H54 (cell line): ENCODE measurements at regions not wholly inside any gene's neighbourhood (a gene's known extent, or its start where the extent isn't known, plus 50 kb on each side); places are given as distances from the start of the nearest gene placed in this dataset.

Experiments
- DNase-seq: peaks from one replicate; pipeline ENCODE4 v3.0.0; 2011; ENCODE audit warnings: low spot score, mixed read lengths; ENCODE audit not compliant: insufficient read length
- FAIRE-seq: peaks from 3 replicates; lab custom pipeline; 2011; peaks lifted over from hg19 to GRCh38; lab: Jason Lieb, UNC
- POLR2A ChIP-seq: IDR thresholded peaks from 2 replicates; pipeline ENCODE4 v1.6.1; 2011; ENCODE audit warnings: low read depth, mild to moderate bottlenecking, low read length

GRCh38 chr5:159772698-159773061, 143.6 kb upstream of the ADRA1B start:
- FAIRE-seq (no peak), DNase-seq (no peak)
- no peak for TF ChIP-seq POLR2A

GRCh38 chr5:159773062-159773924, 143.0 kb upstream of the ADRA1B start:
- no peak for TF ChIP-seq POLR2A
- no peak for FAIRE-seq
- DNase-seq, result peak; percentile 61

GRCh38 chr5:159774476-159775031, 141.7 kb upstream of the ADRA1B start:
- FAIRE-seq (no peak), DNase-seq (no peak)
- TF ChIP-seq POLR2A, result no peak

- DNase-seq (no peak), FAIRE-seq (no peak)
- no peak for TF ChIP-seq POLR2A
Observed at GRCh38 chr5:159775890-159776289, 140.4 kb upstream of the ADRA1B start.

- FAIRE-seq, result no peak
- no peak for DNase-seq
- TF ChIP-seq POLR2A, result no peak
Observed at GRCh38 chr5:159777049-159777660, 139.1 kb upstream of the ADRA1B start.

GRCh38 chr5:159779481-159779880, 136.8 kb upstream of the ADRA1B start:
- FAIRE-seq (no peak), DNase-seq (no peak)
- TF ChIP-seq POLR2A, result no peak

GRCh38 chr5:159780246-159780645, 136.0 kb upstream of the ADRA1B start:
- TF ChIP-seq POLR2A, result no peak
- DNase-seq (no peak), FAIRE-seq (no peak)

GRCh38 chr5:159781626-159782157, 134.6 kb upstream of the ADRA1B start:
- no peak for FAIRE-seq
- no peak for TF ChIP-seq POLR2A
- DNase-seq, result no peak

- FAIRE-seq (no peak), DNase-seq (no peak)
- no peak for TF ChIP-seq POLR2A
Observed at GRCh38 chr5:159782197-159782994, 133.9 kb upstream of the ADRA1B start.

GRCh38 chr5:159782995-159783300, 133.3 kb upstream of the ADRA1B start:
- DNase-seq, result no peak
- no peak for FAIRE-seq
- no peak for TF ChIP-seq POLR2A

- no peak for FAIRE-seq
- DNase-seq, result no peak
- no peak for TF ChIP-seq POLR2A
Observed at GRCh38 chr5:159783726-159784247, 132.5 kb upstream of the ADRA1B start.

GRCh38 chr5:159784993-159785392, 131.3 kb upstream of the ADRA1B start:
- FAIRE-seq, result no peak
- no peak for DNase-seq
- no peak for TF ChIP-seq POLR2A

GRCh38 chr5:159785656-159786055, 130.6 kb upstream of the ADRA1B start:
- FAIRE-seq, result no peak
- TF ChIP-seq POLR2A, result no peak
- DNase-seq, result no peak
